CD4-positive, alpha-beta T cell (primary cell): ENCODE measurements at regions not wholly inside any gene's neighbourhood (a gene's known extent, or its start where the extent isn't known, plus 50 kb on each side); places are given as distances from the start of the nearest gene placed in this dataset.

Source experiments
- ATAC-seq: fragments of 200-7000 bp; cut with Tn5 transposase; one replicate; pipeline ENCODE4 v1.10.0; 2022; ENCODE audit warnings: mild to moderate bottlenecking; ENCODE audit not compliant: poor library complexity
- CTCF ChIA-PET: fragments of 350-600 bp; sonication (Branson Sonifier 250); formaldehyde crosslinking; loops from one replicate; lab custom pipeline; 2021; ENCODE audit warnings: antibody characterized with exemption, inconsistent platforms; lab: Charles Lee
- POLR2A ChIA-PET: fragments of 350-600 bp; sonication (Branson Sonifier 250); formaldehyde crosslinking; loops from one replicate; lab custom pipeline; 2021; ENCODE audit warnings: antibody characterized with exemption, inconsistent platforms; lab: Charles Lee
- DNase-seq, 14 experiments: peaks; one replicate each; pipeline ENCODE4 v3.0.0-alpha.2; 2013 to 2020; ENCODE audit warnings: mixed read lengths in 2 of 14
- H3K27ac ChIP-seq, 2 donors: one replicate each; pipeline versions ENCODE4 v1.5.1 to v1.7.0; 2013; ENCODE audit warnings: low read length in 2 of 2, low read depth in 1 of 2, mild to moderate bottlenecking in 1 of 2
- H3K27me3 ChIP-seq, 2 experiments: 1 replicate in 1 of 2; 2 replicates in 1 of 2; pipeline versions ENCODE4 v1.6.1 to v1.7.0; 2013; ENCODE audit warnings: low read length in 2 of 2, control low read depth in 1 of 2, mild to moderate bottlenecking in 1 of 2, moderate library complexity in 1 of 2; ENCODE audit not compliant: insufficient read depth in 2 of 2, control insufficient read depth in 1 of 2
- H3K36me3 ChIP-seq: one replicate; pipeline ENCODE4 v1.6.1; 2013; ENCODE audit warnings: low read length, control low read depth; ENCODE audit not compliant: insufficient read depth
- H3K4me1 ChIP-seq: one replicate; pipeline ENCODE4 v1.6.1; 2013; ENCODE audit warnings: low read length, control low read depth; ENCODE audit not compliant: insufficient read depth
- H3K4me3 ChIP-seq: one replicate; pipeline ENCODE4 v1.5.1; 2013; ENCODE audit warnings: mild to moderate bottlenecking, low read length, moderate library complexity
- H3K9me3 ChIP-seq, 2 experiments: 1 replicate in 1 of 2; 2 replicates in 1 of 2; pipeline versions ENCODE4 v1.6.1 to v1.7.0; 2013; ENCODE audit warnings: low read length in 2 of 2, mild to moderate bottlenecking in 2 of 2, control low read depth in 1 of 2, moderate library complexity in 1 of 2; ENCODE audit not compliant: control insufficient read depth in 1 of 2, insufficient read depth in 1 of 2
- H3K27ac Mint-ChIP-seq: one replicate; pipeline ENCODE4 v1.8.0; 2020; ENCODE audit warnings: mixed read lengths
- H3K27me3 Mint-ChIP-seq: one replicate; pipeline ENCODE4 v1.8.0; 2021; ENCODE audit warnings: mixed read lengths
- H3K36me3 Mint-ChIP-seq: one replicate; pipeline ENCODE4 v1.8.0; 2021; ENCODE audit warnings: low read depth, mixed read lengths
- H3K4me1 Mint-ChIP-seq: one replicate; pipeline ENCODE4 v1.8.0; 2021; ENCODE audit warnings: low read depth, mixed read lengths
- H3K4me3 Mint-ChIP-seq: one replicate; pipeline ENCODE4 v1.8.0; 2020; ENCODE audit warnings: mild to moderate bottlenecking, mixed read lengths
- H3K9me3 Mint-ChIP-seq: one replicate; pipeline ENCODE4 v1.8.0; 2020; ENCODE audit warnings: mixed read lengths
- CTCF ChIP-seq: fragments of 200-600 bp; IDR thresholded peaks from one replicate; pipeline ENCODE4 v1.8.0; 2022; ENCODE audit warnings: antibody characterized with exemption, mild to moderate bottlenecking
- intact Hi-C, 2 experiments: fragments of 100-400 bp; cut with DNase I in 1 of 2; cut with micrococcal nuclease in 1 of 2; formaldehyde crosslinking; loops; one replicate each; pipeline versions ENCODE4 v1.15.1 to v1.9.0; 2023 to 2025; cut with DNase I, micrococcal nuclease

GRCh38 chr1:191907121-191907520 is 251.1 kb upstream of the RGS18 start:
- Histone ChIP-seq H3K27ac (no peak overlapping the region), H3K27me3 (no peaks in the 10 kb centered on the region), H3K9me3 (peaks cover 0 to 12% of the 10 kb centered on the region in 2 experiments), H3K36me3 (no peaks in the 10 kb centered on the region), H3K4me1 (no peaks in the 10 kb centered on the region), H3K4me3 (no peak overlapping the region)
- ATAC-seq = no peak
- intact Hi-C loops = no loop called here
- no peaks in the 10 kb centered on the region for H3K4me1 Mint-ChIP-seq
- CTCF ChIA-PET = no interaction called here
- H3K27ac Mint-ChIP-seq = no peak overlapping the region
- no peak overlapping the region for H3K4me3 Mint-ChIP-seq
- POLR2A ChIA-PET = no interaction called here
- no peak for DNase-seq
- H3K36me3 Mint-ChIP-seq = no peaks in the 10 kb centered on the region
- H3K9me3 Mint-ChIP-seq = no peaks in the 10 kb centered on the region
- no peaks in the 10 kb centered on the region for H3K27me3 Mint-ChIP-seq
- TF ChIP-seq CTCF = no peak

GRCh38 chr1:191910245-191910644 is 248.0 kb upstream of the RGS18 start:
- Mint-ChIP-seq H3K27ac (no peak overlapping the region), H3K4me1 (no peaks in the 10 kb centered on the region), H3K9me3 (no peaks in the 10 kb centered on the region), H3K27me3 (no peaks in the 10 kb centered on the region), H3K36me3 (no peaks in the 10 kb centered on the region), H3K4me3 (no peak overlapping the region)
- Histone ChIP-seq H3K27me3 (no peaks in the 10 kb centered on the region), H3K4me3 (no peak overlapping the region), H3K27ac (no peak overlapping the region), H3K4me1 (no peaks in the 10 kb centered on the region), H3K36me3 (no peaks in the 10 kb centered on the region), H3K9me3 (peaks cover 0 to 12% of the 10 kb centered on the region in 2 experiments)
- CTCF ChIA-PET = no interaction called here
- POLR2A ChIA-PET = no interaction called here
- no peak for DNase-seq
- intact Hi-C loops = no loop called here
- no peak for TF ChIP-seq CTCF
- ATAC-seq = no peak

- Histone ChIP-seq H3K4me3 (no peak overlapping the region), H3K9me3 (peaks cover 0 to 12% of the 10 kb centered on the region in 2 experiments), H3K27me3 (no peaks in the 10 kb centered on the region), H3K27ac (no peak overlapping the region), H3K4me1 (no peaks in the 10 kb centered on the region), H3K36me3 (no peaks in the 10 kb centered on the region)
- H3K4me3 Mint-ChIP-seq = no peak overlapping the region
- no peak overlapping the region for H3K27ac Mint-ChIP-seq
- no peaks in the 10 kb centered on the region for H3K9me3 Mint-ChIP-seq
- intact Hi-C loops = no loop called here
- CTCF ChIA-PET = interaction anchor here (0.6 kb wide), 1 partner anchor 39 kb away, joined by 3 read pairs; no protein-coding TSS in a partner anchor
- no peak for TF ChIP-seq CTCF
- no peaks in the 10 kb centered on the region for H3K4me1 Mint-ChIP-seq
- H3K36me3 Mint-ChIP-seq = no peaks in the 10 kb centered on the region
- no peaks in the 10 kb centered on the region for H3K27me3 Mint-ChIP-seq
- ATAC-seq = no peak
- DNase-seq = no peak
- POLR2A ChIA-PET = no interaction called here
These were observed 245.7 kb upstream of the RGS18 start for GRCh38 chr1:191912517-191912916.
